GM23338 (cell line): ENCODE measurements at regions not wholly inside any gene's neighbourhood (a gene's known extent, or its start where the extent isn't known, plus 50 kb on each side); places are given as distances from the start of the nearest gene placed in this dataset.

Source experiments
- CREB1 ChIP-seq: fragments of 250-450 bp; sonication (Bioruptor Pico); IDR thresholded peaks from 2 replicates; pipeline ENCODE4 v1.5.0; 2020; ENCODE audit warnings: low read depth, mild to moderate bottlenecking, moderate library complexity
- CTCF ChIP-seq, 2 experiments: fragments of 200-600 bp in 1 of 2; sonication (generic) in 1 of 2; conservative IDR thresholded peaks; 2 replicates each; pipeline versions ENCODE4 v1.5.1 to v1.6.1; 2016 to 2017; ENCODE audit warnings: antibody characterized with exemption in 2 of 2, low read depth in 2 of 2, mild to moderate bottlenecking in 2 of 2, moderate library complexity in 1 of 2
- ETS1 ChIP-seq: IDR thresholded peaks from 2 replicates; pipeline ENCODE4 v1.6.1; 2016; ENCODE audit warnings: antibody characterized with exemption
- EZH2 ChIP-seq: fragments of 200-600 bp; sonication (generic); IDR thresholded peaks from one replicate; pipeline ENCODE4 v1.8.0; 2017; ENCODE audit warnings: antibody characterized with exemption, mild to moderate bottlenecking, low read depth; ENCODE audit not compliant: unreplicated experiment
- EZH2phosphoT487 ChIP-seq: fragments of 200-600 bp; sonication (generic); IDR thresholded peaks from one replicate; pipeline ENCODE4 v1.8.1; 2018; ENCODE audit warnings: antibody characterized with exemption; ENCODE audit not compliant: unreplicated experiment
- JUNB ChIP-seq: IDR thresholded peaks from one replicate; pipeline ENCODE4 v1.6.1; 2016; ENCODE audit warnings: antibody characterized with exemption; ENCODE audit not compliant: unreplicated experiment
- POLR2AphosphoS5 ChIP-seq: IDR thresholded peaks from 2 replicates; pipeline ENCODE4 v1.6.1; 2016; ENCODE audit warnings: antibody characterized with exemption, low read depth
- STAT1 ChIP-seq: IDR thresholded peaks from one replicate; pipeline ENCODE4 v1.6.1; 2016; ENCODE audit warnings: antibody characterized with exemption; ENCODE audit not compliant: unreplicated experiment
- ZNF114 ChIP-seq: fragments of 250-450 bp; sonication (Bioruptor Pico); IDR thresholded peaks from 2 replicates; pipeline ENCODE4 v1.5.0; 2020; ENCODE audit warnings: mild to moderate bottlenecking, moderate library complexity
- TF ChIP-seq, protein P1 (sequence below): IDR thresholded peaks from one replicate; pipeline ENCODE4 v1.6.1; 2018; ENCODE audit warnings: antibody characterized with exemption; ENCODE audit not compliant: unreplicated experiment
- TF ChIP-seq, protein P2 (sequence below): fragments of 250-450 bp; sonication (Bioruptor Pico); IDR thresholded peaks from 2 replicates; pipeline ENCODE4 v1.5.0; 2020; ENCODE audit warnings: mild to moderate bottlenecking, moderate library complexity

GRCh38 chr6:168221000-168221399 lies 98.6 kb downstream of the DACT2 start:
- TF ChIP-seq EZH2phosphoT487 (no peak), CTCF (conservative IDR thresholded peaks at IDR 0.05; ENCODE audit: low read depth in 2 of 2) (no peak), EZH2 (no peak), POLR2AphosphoS5 (no peak), JUNB (no peak), STAT1 (no peak), CREB1 (CRISPR knock-in tag) (no peak), ZNF114 (no peak), ETS1 (no peak)
- TF ChIP-seq, protein P1, sequence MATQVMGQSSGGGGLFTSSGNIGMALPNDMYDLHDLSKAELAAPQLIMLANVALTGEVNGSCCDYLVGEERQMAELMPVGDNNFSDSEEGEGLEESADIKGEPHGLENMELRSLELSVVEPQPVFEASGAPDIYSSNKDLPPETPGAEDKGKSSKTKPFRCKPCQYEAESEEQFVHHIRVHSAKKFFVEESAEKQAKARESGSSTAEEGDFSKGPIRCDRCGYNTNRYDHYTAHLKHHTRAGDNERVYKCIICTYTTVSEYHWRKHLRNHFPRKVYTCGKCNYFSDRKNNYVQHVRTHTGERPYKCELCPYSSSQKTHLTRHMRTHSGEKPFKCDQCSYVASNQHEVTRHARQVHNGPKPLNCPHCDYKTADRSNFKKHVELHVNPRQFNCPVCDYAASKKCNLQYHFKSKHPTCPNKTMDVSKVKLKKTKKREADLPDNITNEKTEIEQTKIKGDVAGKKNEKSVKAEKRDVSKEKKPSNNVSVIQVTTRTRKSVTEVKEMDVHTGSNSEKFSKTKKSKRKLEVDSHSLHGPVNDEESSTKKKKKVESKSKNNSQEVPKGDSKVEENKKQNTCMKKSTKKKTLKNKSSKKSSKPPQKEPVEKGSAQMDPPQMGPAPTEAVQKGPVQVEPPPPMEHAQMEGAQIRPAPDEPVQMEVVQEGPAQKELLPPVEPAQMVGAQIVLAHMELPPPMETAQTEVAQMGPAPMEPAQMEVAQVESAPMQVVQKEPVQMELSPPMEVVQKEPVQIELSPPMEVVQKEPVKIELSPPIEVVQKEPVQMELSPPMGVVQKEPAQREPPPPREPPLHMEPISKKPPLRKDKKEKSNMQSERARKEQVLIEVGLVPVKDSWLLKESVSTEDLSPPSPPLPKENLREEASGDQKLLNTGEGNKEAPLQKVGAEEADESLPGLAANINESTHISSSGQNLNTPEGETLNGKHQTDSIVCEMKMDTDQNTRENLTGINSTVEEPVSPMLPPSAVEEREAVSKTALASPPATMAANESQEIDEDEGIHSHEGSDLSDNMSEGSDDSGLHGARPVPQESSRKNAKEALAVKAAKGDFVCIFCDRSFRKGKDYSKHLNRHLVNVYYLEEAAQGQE: no peak
- TF ChIP-seq, protein P2, sequence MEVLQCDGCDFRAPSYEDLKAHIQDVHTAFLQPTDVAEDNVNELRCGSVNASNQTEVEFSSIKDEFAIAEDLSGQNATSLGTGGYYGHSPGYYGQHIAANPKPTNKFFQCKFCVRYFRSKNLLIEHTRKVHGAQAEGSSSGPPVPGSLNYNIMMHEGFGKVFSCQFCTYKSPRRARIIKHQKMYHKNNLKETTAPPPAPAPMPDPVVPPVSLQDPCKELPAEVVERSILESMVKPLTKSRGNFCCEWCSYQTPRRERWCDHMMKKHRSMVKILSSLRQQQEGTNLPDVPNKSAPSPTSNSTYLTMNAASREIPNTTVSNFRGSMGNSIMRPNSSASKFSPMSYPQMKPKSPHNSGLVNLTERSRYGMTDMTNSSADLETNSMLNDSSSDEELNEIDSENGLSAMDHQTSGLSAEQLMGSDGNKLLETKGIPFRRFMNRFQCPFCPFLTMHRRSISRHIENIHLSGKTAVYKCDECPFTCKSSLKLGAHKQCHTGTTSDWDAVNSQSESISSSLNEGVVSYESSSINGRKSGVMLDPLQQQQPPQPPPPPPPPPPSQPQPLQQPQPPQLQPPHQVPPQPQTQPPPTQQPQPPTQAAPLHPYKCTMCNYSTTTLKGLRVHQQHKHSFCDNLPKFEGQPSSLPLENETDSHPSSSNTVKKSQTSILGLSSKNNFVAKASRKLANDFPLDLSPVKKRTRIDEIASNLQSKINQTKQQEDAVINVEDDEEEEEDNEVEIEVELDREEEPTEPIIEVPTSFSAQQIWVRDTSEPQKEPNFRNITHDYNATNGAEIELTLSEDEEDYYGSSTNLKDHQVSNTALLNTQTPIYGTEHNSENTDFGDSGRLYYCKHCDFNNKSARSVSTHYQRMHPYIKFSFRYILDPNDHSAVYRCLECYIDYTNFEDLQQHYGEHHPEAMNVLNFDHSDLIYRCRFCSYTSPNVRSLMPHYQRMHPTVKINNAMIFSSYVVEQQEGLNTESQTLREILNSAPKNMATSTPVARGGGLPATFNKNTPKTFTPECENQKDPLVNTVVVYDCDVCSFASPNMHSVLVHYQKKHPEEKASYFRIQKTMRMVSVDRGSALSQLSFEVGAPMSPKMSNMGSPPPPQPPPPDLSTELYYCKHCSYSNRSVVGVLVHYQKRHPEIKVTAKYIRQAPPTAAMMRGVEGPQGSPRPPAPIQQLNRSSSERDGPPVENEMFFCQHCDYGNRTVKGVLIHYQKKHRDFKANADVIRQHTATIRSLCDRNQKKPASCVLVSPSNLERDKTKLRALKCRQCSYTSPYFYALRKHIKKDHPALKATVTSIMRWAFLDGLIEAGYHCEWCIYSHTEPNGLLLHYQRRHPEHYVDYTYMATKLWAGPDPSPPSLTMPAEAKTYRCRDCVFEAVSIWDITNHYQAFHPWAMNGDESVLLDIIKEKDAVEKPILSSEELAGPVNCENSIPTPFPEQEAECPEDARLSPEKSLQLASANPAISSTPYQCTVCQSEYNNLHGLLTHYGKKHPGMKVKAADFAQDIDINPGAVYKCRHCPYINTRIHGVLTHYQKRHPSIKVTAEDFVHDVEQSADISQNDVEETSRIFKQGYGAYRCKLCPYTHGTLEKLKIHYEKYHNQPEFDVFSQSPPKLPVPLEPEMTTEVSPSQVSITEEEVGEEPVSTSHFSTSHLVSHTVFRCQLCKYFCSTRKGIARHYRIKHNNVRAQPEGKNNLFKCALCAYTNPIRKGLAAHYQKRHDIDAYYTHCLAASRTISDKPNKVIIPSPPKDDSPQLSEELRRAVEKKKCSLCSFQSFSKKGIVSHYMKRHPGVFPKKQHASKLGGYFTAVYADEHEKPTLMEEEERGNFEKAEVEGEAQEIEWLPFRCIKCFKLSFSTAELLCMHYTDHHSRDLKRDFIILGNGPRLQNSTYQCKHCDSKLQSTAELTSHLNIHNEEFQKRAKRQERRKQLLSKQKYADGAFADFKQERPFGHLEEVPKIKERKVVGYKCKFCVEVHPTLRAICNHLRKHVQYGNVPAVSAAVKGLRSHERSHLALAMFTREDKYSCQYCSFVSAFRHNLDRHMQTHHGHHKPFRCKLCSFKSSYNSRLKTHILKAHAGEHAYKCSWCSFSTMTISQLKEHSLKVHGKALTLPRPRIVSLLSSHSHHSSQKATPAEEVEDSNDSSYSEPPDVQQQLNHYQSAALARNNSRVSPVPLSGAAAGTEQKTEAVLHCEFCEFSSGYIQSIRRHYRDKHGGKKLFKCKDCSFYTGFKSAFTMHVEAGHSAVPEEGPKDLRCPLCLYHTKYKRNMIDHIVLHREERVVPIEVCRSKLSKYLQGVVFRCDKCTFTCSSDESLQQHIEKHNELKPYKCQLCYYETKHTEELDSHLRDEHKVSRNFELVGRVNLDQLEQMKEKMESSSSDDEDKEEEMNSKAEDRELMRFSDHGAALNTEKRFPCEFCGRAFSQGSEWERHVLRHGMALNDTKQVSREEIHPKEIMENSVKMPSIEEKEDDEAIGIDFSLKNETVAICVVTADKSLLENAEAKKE (CRISPR knock-in tag): no peak
